Non-pigmented ciliary epithelial cell (primary cell): ENCODE measurements at regions not wholly inside any gene's neighbourhood (a gene's known extent, or its start where the extent isn't known, plus 50 kb on each side); places are given as distances from the start of the nearest gene placed in this dataset.
"Not testable (repeated sequence)": the region's sequence is repeated elsewhere in the genome, so short reads cannot be mapped to it uniquely, and the experiment has no call there.

Experiments
- DNase-seq: peaks from one replicate; pipeline ENCODE4 v3.0.0-alpha.2; 2010; ENCODE audit warnings: low read depth

DNA sequence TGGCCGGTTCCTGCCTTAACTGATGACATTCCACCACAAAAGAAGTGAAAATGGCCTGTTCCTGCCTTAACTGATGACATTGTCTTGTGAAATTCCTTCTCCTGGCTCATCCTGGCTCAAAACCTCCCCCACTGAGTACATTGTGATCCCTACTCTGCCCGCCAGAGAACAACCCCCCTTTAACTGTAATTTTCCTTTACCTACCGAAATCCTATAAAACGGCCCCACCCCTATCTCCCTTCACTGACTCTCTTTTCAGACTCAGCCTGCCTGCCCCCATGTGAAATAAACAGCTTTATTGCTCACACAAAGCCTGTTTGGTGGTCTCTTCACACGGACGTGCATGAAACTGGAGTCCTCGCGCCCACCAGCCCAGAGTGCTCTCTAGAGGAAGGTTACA, 166.5 kb downstream of the ADRA2C start:
- DNase-seq, result not testable (repeated sequence)

DNA sequence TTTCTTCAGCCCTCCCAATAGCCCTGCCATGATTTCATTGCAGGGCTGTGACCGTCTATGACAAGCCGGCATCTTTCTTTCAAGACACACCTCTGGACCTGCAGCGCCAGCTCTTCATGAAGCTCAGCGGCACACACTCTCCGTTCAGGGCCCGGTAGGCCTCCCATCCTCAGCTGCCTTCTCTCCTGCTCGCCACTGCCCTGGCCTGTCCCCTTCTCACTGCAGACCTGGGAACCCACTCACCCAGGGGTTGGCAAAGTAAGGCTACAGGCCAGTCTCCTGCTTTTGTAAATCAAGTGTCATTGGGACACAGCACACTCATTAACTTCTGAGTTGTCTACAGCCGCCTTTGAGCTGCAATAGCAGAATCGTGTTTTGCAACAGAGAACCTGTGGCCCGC, 169.2 kb downstream of the ADRA2C start:
- DNase-seq, result not testable (repeated sequence)

DNA sequence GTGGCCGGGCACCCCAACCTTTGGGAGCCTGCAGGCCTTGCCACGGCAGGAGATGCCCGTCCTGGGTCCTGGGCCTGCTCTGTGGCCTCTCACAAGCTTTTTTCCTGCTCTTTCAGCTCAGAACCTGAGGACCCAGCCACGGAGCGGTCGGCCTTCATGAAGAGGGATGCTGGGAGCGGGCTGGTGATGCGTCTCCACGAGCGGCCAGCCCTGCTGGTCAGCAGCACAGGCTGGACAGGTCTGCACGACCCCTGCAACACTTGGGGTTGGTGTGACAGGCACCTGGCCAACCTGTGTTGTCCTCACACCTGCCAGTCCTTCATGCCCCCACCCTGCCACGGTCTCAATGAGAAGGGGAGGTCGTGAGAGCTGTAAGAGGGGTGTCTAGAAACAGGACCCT, 170.0 kb downstream of the ADRA2C start:
- no peak for DNase-seq

DNA sequence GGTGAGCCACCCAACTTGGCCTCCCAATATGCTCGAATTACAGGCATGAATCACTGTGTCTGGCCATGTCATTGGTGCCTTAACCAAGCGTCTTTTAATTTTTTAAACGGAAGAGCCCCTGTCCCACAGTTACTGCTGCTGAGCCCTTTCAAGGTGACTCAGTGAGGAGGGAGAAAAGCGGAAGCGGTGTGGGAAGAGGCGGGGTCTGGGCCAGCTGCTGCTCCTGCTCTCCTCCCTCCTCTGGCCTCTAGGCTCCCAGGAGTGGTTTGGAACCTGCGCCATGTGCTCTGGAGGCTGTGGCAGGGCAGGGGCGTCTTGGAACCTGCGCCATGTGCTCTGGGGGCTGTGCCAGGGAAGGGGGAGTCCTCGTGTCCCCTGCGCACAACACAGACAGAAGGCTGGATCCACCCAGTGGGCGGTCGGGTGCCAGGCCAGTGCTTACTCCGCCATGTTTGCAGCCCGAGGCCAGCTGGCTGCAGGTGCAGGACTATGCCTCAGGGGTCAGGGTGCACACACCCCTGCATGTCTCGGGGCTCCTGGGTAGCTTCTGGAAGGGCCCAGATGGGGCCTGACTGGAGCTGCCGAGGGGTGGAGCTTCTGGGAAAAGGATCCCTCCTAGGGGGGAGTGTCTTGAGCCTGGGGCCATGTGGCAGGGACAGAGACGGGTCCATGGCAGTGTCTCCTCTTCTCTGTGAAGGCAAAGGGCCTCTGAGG, 171.8 kb downstream of the ADRA2C start:
- not testable (repeated sequence) for DNase-seq

DNA sequence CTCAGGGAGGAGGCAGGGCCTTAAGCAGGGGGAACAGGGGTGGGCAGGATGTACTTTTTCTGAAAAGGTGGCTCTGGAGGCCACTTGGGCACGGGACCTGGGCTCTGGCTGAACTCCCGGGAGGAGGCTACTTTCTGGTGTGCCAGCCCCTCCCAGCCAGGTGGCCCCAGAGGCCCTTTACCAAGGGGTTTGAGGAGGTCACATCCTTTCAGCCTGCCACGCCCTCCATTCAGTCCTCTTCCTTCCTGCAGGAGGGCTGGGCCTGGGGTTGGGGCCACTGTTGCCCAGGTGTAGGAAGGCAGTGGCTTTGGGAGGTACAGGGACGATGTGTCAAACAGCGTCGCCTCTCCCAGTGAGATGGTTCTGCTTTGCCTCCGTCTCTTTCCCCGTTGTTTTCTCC, 172.5 kb downstream of the ADRA2C start:
- DNase-seq, result not testable (repeated sequence)

DNA sequence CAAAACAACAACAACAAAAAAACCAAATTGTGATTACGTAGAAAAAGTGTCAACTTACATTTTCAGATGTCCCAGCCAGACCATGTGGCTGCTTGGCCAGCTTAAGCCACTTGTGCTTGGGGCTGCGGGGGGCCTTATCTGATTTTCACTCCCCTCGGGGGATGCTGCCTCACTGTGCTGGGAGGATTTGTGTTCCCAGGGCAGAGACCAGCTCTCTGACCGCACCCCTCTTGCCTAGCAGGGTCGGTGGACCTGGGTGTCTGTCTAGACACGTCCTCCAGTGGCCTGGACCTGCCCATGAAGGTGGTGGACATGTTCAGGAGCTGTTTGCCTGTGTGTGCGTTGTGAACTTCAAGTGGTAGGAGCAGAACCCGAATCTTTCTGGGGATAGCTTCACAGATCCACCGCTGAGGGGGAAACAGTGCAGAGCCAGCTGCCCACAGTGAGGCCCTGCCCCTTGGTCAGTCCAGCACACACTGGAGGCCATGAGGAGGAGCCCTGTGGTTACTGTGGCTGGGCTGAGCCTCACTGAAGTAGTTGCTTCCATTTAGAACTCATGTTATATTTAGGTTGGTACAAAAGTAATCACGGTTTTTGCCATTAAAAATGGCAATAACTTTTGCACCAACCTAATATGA, 173.9 kb downstream of the ADRA2C start:
- DNase-seq, result not testable (repeated sequence)

DNA sequence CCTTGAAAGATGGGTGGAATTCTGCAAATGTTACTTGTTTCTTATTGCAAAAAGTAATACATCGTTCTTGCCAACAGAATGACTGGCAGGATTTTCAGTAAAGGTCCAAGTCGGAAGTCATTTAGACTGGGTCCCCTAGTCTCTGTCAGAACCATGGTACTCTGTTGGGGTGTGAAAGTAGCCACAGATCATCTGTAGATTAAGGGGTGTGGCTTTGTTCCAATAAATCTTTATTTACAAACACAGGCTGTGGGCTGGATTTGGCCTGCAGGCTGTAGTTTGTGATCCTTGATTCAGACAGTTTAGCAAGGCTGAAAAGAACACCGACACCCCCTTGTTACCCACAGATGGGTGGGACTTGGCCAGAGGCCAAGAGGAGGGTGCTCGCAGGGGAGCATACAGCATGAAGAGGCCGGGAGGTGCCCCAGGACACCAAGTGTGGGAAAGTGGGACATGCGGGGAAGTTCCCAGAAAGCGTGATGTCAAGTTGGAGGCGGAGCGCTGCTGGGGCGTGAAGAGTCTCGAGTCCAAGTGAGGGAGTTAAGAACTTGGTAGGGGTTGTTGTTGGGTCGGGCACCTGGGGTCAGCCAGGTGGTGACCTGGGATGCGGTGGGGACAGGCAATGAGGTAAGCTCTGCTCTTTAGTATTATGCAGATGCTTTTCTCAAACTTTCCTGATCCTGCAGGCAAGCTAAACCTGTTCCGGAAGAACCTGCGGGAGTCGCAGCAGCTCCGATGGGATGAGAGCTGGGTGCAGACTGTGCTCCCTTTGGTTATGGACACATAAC, 175.7 kb downstream of the ADRA2C start:
- not testable (repeated sequence) for DNase-seq

DNA sequence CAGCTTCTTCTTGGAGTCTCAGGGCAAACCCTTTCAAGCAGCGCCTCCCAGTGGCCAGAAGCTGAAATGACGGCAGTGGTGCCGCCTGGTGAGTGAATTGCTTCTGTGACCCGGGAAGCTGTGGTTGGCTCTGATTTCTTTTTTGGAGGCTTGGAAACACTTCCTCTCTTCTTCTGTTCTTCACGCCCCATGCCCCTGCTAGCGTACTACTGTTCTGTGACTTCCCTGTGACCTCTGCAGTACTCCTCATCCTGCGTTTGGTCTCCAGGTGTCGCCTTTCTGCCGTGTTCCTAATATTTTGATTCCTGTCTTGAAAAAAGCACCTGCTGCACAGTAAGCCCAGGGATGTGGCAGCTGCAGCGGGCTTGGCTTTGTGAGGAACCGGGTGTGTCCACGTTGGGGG, 176.4 kb downstream of the ADRA2C start:
- not testable (repeated sequence) for DNase-seq

DNA sequence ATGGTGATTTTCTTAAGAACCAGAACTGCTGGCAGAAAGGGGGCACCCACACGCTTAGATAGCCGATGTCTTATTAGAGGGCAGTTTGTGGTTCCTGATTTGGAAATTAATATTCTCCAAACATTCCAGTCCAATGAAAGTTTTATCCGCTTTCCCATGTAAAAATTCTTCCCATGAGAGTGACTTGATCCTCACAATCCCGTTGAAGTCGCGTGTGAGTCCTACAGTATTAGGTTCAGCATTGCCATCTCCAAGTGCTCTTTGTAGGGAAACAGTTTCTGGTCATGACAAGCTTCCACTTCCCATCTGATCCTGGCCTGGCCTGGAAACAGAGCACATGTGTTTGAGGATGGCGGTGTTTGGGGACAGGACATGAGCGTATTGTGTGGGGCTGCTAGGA, 176.9 kb downstream of the ADRA2C start:
- DNase-seq, result not testable (repeated sequence)

DNA sequence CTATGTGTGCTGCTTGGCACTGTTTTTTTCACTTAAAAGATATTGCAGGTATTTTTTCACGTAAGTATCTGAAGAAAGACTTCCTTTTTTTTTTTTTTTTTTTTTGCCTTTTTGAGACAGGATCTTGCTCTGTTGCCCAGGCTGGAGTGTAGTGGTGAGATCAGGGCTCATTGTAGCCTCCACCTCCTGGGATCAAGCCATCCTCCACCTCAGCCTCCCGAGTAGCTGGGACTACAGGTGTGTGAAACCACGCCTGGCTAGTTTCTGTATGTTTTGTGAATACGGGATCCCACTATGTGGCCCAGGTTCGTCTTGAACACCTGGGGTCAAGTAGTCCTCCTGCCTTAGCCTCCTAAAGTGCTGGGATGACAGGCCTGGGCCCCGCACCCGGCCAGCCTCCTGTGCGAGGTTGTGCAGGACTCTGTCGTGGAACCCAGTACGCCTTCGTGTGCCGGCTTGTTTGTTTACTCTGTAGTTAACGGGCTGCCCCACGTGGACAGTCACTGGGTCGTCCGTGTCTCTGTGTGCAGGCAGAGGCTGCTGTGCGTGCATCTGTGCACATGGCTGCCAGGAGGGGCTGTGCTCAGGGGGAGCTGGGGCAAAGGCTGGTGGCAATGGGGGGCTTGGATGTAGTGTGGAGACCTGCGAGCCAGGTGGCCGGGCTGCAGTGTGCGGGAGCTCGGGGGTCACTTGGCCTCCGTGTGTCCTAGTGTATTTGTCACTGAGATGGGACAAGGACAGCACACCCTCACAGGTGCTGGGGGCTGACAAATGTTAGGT, 179.5 kb downstream of the ADRA2C start:
- DNase-seq, result no peak

DNA sequence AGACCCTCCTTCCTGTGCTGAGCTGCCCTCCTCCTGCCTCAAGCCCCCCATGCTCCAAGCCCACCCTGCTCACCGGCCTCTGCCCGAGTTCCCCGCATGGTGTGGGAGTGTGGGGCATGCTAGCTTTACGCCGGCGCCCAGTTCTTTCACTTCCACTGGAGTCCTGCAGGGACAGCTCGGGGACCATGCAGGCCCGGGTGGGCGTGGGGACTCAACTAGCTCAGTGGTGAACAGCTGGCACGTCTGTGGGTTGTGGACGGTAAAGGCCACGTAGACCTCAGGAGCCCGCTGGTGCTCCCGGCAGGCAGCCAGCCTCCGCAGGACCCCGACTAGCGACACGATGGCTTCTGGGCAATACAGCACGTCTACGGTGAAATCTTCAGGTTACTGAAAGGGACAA, 180.4 kb downstream of the ADRA2C start:
- not testable (repeated sequence) for DNase-seq

DNA sequence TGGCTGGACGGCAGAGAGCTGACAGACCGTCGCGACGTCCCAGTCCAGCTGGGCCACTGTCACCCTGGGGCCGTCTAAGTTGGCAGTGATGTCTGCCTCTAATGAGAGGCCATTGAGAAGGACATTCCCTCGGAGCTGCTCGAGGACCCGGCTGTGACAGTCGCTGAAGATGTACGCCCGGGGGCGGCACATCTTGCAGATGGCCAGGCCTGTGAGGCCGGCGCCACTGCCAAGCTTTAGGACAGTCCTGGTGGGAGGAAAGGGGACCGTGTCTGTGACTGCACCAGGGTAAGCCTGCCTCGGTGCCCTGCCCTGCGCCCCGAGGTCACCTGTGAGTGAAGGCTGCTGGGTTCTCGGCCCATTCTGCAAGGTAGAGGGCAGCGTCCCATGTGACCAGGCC, 181.6 kb downstream of the ADRA2C start:
- DNase-seq, result not testable (repeated sequence)

DNA sequence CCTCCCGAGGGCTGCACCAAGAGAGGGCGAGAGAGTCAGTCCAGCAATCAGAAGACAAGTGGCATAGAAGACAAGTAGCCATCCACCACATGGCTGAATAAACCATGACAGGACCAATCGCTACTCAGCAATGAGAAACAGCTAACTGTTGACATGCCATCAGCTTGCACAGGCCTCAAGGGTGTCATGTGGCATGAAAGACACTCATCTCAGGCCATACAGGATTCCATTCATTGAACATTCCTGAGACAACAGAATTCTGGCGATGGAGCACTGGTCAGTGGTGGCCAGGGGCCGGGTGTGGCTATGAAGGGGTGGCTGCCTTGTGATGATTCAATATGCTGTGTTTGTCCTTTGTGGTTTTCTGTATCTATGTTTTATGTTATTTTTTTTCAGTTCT, 182.0 kb downstream of the ADRA2C start:
- DNase-seq, result not testable (repeated sequence)

DNA sequence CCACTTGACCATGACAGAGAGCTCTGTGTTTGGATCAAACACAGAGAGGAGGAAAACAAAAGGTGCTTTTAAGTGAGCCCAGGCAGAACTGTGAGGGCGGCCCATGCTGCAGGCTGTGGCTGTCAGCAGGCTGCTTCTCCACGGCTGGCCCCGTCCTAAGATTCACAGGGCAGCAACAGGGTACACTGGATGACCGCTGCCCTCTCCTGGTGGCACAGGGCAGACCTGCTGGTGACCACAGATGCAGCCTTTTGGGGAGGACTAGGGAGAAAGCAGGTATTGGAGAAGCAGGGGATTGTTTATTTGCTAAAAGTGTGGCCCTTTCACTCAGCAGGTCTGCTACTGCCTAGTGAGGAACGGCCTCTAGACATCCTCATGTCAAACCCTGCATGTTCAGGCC, 183.7 kb downstream of the ADRA2C start:
- DNase-seq, result not testable (repeated sequence)

DNA sequence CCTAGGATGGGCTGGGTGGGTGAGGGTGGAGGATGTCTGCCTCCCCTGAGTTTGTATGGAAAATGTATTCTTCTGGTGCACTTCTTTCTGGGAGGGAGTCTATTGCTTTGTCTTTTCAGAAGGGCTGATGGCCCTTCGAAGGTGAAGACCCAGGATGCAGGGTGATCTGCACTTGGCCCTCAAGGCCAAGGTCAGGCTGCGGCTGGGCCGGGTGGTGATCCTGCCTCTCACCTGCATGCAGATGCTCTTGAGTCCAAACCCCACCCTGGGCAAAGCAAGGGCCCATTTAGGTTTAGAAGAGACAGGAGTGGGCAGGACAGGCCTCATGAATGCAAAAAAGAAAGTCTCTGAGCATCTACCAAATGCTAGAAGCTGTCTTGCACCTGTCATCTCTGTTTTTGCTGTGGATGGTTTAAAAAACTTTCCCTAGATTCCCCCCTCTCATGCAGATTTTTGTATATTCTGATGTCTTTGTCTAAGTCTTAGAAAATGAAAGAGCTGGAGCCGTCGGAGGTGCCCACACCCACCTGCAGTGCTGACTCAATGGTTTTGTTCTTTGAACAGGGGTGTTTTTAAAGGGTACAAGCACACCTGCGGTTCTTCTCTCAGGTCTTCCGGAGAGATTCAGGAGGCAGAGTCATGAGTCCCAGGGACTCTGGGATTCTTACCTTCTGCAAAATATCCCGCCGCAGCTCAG, 186.4 kb downstream of the ADRA2C start:
- DNase-seq, result not testable (repeated sequence)

DNA sequence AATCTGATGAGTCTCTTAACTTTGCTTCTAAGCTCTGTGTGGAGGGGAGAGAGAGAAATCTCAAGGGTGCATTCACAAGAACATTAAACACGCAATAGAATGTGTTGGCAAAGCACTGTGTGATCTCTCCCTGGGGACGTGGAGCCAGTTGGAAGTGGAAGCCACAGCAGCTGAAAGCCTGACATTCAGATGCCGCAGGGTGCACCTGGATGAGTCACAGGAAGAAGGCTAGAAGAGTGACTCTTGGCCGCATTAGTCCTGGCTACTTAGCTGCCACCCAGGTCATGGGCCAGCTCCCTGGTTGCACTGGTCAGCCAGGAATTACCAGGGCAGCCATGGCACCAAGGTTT, 186.9 kb downstream of the ADRA2C start:
- DNase-seq, result not testable (repeated sequence)

DNA sequence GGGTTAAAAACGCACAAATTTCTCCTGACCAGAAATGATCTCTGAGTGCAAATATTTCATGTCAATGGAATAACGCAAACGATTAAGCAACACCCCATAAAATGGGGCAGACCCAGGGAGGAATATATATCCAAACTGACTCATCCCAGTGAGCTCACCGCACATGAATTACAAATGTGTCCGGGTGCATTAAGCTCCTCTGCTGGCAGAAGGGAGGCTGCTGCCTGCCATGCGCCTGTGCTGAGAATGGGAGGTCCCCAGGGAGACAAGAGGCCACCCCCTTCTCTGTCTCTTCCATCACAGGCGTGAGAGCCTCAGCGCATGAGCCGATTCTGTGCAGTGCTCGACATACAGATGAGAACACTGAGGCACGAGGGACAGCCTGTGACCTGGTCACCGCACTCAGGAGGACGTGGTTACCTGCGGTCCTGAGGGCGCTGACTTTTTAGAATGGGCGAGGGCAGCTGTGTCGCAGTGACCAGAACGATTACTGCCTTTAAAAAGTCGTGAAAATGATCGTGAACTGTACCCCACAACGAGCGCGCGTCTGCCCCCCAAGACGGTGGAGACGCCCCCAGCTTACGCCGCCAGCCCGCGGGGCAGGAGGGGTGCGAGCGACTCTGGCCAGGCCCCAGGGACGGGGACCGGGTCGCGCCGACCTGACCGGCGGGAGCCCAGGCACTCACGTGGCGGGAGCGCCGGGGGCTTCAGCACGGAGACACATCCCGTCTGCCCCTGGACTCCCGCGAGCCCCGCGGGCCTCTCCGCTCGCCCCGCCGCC, 188.5 kb downstream of the ADRA2C start:
- peak; percentile 94 for DNase-seq

DNA sequence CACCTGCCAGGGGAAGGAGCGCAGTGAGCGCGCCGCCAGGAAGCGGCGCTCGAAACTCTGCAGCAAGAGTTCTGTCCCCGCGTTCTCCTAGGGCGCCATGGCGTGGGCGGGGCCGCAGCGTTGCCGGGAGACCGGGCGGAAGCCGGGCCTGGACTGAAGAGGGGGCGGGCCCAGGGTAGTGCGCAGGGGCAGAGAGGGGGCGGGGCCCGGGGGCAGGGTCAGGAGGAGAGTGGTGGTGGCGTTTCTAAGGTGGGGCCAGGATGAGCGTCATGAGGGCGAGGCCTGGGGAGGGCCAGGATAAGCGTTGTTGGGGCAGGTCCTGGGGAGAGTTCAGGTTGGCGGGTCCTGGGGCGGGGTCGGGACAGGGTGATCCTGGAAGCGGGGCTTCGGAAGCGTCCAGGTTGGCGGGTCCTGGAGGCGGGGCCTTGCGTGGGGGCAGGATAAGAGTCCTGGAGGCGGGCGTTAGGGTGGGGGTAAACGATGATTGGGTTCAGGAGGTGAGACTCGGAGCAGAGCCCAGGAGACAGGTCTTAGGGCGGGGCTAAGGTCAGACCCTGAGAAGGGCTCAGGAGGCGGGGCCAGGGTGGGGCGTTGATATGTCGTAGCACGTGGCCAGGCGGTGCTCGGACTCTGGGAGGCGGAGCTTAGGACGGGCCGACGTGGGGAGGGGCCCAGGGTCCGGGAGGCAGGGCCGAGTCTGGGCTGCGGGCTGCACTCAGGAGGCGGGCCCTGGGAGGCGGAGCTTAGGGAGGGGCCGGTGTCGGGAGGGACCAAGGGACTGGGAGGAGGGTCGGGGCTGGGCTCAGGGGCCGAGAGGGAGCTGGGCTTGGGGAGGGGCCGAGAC, 189.4 kb downstream of the ADRA2C start:
- peak; percentile 92 for DNase-seq

DNA sequence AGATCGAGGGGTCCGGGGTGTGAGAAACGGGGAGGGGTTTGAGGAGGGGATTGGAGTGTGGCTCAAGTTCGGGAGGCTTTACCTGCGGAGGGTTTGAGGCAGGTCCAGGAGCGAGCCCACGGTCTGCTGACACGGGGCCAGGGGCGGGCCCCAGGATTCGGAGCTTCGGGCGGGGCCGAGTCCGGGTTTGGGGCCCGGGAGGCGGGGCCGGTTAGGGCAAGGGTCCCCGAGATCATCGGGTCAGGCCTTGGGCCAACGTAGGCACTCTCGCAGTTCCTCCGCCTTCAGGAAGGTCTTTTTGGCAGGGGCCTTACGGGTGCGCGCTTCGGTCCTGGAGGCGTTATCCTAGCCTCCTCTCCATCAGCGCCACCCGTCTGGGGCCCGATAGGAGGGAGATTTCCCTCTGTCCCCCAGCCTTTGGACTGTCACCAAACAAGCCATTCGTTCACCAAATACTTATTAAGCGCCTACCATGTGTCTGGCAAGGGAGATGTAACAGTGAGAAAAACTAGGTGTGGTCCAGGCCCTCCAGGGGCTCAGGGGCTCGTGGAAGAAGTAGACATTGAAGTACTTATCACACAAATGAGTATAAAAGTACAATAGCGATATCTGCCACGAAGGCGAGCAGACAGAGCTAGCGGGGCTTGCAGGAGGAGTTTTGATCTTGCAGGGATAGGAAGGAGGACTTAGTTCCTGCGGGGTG, 190.1 kb downstream of the ADRA2C start:
- not testable (repeated sequence) for DNase-seq
